HG02798 (cell line): ENCODE measurements at regions not wholly inside any gene's neighbourhood (a gene's known extent, or its start where the extent isn't known, plus 50 kb on each side); places are given as distances from the start of the nearest gene placed in this dataset.

Source experiments
- ATAC-seq: cut with Tn5 transposase; IDR thresholded peaks from one replicate; pipeline ENCODE4 v1.9.1; 2021; ENCODE audit warnings: mild to moderate bottlenecking; ENCODE audit not compliant: unreplicated experiment, poor library complexity

DNA sequence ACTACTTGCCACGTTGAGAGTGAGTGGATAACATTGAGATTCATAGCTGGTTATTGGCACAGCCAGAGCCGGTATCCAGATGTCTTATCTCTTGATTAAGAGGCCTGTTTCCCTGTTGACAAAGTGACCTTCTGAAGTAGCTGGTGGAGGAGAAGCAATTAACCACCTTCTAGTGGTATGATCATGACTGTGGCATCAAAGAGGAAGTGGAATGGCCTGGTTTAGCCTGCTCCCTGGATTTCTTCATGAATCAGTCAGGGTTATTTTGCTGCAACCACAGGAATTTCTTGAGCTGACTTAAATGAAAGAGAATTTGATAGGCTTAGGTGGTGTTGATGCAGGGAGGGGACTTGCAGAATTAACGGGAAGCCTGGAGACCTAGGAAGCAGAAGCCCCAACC, 398.3 kb downstream of the MFSD1 start:
- no peak for ATAC-seq

GRCh38 chr3:159208050-159208449, 406.2 kb downstream of the MFSD1 start:
- no peak for ATAC-seq

GRCh38 chr3:159209459-159209858, 407.6 kb downstream of the MFSD1 start:
- no peak for ATAC-seq

DNA sequence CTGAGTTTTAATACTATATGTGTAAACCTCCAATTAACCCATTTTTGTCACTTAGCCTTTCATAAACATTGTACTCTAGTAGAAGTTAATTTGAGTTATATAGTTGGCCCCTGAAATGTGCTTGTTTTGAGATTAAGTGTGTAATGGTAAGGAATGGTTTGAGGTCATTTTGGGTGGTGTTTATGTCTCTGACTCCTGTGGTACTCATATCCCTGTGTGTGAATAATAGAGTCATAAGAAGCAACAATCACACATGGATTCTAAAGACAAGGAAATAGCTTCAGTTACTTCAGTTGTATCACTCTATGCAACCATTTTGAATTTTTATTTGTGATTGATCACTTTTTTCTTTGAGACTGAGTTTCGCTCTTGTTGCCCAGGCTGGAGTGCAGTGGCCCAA, 408.5 kb downstream of the MFSD1 start:
- ATAC-seq: no peak

DNA sequence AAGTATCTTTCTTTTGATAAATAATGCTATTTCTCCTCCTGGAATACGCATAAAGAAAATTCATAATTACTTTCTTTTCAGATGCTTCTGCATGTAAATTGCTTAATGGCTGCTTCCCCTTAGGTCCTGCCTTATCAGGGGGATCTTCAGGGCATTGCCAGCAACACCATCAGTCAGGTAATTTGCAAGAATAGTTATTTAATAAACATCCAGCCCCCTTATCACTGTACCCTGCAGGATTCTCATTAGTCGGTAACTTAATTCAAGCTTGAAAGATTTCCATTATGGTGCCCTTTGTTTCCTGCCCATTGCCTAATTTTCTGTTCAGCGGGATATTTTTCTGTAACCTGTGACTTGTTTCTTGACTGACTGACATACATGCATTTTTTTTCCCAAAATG, 414.5 kb downstream of the MFSD1 start:
- ATAC-seq: no peak

DNA sequence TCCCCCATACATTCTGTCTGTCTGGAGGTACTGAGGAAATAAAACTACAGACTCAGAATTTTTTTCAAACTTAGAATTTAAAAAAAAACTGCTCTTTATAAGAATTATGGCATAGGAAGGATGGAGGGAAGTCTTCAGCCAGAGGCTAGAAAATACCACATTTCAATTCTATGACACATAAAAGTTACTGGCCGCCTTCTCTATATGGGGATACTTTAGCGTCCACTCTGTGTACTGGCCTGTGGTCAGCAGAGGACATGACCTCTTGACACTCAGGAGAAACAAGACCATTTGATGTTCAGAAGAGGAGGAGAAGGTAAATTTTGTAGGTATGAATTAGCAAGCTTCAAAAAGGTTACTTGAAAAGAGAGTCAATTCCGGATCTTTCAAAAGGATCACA, 417.4 kb downstream of the MFSD1 start:
- no peak for ATAC-seq

DNA sequence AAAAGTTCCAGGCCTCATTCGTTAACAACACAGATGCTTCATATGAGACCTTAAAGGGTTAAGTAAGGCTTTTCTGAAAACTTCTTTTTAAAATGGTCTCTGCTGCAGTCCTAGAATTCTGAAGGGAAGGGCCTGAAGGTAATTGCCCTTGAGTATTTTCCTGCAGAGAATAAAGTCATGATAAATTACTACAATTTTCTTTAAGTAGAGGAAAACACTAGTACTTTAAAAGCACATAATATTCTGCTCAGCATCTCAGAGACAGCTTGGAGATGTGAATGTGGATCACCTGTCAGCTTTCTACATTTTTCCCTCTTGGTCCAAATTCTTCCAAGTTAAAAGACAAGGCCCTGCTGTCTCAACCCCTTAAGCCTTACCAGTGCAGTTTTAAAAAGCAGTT, 419.5 kb downstream of the MFSD1 start:
- no peak for ATAC-seq

DNA sequence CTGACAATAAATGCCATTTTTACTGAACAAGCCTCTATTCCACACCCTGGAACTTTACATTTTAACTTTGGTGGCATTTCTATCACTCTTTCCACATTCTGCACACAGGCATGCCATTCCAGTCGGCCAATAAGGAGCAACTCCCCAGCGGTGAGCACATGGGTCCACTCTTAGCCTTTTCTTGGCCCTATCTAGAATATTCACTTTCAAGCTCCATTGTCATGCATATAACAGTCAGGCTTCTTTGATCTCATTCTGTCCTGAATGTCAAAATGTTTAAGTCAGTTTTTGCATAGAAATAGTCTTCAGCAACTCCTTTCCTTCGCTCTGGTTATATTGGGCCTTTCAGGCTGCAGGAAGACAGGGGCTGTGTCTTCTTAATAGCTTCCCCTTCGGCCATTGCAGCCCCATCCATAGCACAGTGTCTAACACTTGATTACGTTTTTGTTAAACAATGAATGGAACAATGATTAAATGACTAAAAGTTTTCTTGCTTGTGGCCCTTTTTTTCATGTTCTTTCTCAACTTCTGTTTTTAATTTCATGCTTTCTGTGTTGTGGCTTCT, 427.3 kb downstream of the MFSD1 start:
- no peak for ATAC-seq

DNA sequence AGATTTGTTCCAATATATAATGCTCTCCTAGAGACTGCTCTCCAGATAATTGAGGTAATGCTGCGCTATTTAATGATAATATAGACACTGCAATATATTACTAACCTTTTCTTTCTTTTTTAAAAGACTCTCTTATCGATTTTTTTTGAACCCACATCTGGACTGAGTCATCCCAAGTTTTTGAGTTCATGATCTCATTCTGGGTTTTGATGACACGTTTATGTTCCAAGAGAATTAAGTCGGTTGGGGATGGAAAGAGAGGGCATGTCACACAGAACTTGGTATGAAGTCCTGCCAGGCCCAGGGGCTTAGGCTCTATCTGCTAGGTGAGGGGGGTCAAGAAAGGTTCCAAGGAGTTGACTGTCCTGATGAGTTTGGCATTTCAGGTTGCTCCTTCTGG, 431.1 kb downstream of the MFSD1 start:
- ATAC-seq: no peak

GRCh38 chr3:159233734-159234133, 431.9 kb downstream of the MFSD1 start:
- no peak for ATAC-seq

GRCh38 chr3:159234306-159234705, 432.5 kb downstream of the MFSD1 start:
- no peak for ATAC-seq

- no peak for ATAC-seq
Measured at GRCh38 chr3:159236321-159236720, 434.5 kb downstream of the MFSD1 start.

DNA sequence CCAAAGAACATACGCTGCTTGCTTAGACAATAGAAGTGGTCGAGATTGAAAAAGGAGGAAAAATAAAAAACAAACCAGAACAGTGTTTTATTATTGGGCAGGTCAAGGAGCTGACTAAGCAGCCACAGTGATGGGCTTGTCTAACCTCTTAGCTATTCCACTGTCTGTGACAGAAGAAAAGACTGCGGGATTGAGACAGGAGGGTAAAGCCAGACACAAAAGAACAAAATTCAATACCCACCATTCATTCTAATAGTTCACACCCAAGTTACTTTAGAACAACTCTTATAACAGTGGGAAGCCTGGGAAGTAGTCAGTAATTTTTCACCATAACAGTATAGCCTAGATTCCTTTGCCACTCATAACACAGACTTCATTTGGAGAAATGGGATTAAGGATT, 435.4 kb downstream of the MFSD1 start:
- ATAC-seq: no peak

DNA sequence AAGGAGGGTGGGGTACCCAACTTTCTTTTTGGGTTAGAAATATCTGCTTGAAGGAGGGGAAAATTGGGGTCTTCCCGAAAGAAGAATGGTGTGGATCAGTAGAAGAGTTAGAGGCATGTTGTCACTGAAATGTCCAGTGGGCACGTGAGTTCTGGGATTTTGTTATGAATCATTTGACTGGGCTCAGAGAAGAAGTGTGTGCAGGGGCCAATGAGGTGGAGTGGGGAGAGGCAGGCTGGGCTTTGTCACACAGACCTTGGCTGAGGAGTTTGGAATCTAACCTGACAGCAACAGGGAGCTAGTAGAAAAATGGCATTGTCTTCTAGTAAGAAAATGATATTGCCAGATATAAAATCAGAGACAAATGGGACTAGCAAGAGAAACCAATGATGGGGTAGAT, 436.8 kb downstream of the MFSD1 start:
- no peak for ATAC-seq

DNA sequence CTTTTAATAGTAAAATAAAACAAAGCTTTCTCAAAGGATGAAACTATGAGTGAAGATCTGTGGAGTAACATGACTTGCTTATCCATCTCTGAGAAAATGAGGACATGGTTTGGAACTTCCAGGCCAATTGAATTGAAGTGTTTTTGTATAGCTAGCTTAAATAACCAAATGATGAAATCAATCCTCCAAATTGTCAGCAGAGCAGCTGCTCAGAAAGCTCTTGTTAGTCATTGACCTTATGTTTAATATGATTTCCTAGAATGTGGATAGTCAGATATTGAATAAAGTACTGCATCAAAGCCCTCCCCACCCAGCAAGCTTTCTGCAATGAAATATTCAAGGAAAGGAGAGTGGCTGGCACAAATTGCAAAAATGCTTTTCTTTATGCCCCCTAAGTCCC, 437.2 kb downstream of the MFSD1 start:
- no peak for ATAC-seq

- ATAC-seq: no peak
Measured at GRCh38 chr3:159244933-159245332, 443.1 kb downstream of the MFSD1 start.

DNA sequence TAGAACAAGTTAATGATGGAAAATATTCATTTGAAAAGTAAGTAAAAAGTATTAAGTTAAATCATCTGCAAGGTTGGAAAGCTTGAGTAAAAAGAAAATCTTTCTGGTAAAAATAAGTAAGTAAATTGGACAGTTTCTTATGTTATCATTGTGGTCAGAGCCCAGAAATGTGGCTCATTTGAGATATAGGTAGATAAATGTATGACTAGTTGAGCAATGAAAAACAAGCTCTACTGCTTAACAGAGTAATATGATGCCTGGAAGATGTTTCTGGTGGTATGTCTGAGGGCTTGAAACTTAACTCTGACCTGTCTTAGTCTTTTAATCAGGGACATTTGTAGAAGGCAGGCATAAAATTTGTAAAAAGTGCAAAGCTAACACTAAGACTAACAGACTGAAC, 444.0 kb downstream of the MFSD1 start:
- ATAC-seq: no peak

DNA sequence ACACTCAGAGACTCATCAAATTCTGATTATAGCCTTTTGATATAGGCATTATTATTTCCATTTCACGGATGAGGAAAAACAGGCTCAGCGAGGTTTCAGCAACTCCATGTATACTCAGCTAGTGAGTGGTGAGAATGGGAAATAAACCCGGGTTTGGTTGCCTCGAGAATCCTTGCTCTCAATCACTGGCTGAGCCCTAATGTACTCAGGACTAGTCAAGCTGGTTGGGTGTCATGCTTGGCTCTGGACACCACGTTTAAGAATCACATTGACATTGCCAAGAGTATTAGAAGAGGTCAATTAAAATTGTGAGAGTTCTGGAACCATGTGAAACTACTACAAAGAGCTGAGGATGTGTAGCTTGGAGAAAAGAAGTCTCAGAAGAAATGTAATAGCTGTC, 444.5 kb downstream of the MFSD1 start:
- no peak for ATAC-seq

DNA sequence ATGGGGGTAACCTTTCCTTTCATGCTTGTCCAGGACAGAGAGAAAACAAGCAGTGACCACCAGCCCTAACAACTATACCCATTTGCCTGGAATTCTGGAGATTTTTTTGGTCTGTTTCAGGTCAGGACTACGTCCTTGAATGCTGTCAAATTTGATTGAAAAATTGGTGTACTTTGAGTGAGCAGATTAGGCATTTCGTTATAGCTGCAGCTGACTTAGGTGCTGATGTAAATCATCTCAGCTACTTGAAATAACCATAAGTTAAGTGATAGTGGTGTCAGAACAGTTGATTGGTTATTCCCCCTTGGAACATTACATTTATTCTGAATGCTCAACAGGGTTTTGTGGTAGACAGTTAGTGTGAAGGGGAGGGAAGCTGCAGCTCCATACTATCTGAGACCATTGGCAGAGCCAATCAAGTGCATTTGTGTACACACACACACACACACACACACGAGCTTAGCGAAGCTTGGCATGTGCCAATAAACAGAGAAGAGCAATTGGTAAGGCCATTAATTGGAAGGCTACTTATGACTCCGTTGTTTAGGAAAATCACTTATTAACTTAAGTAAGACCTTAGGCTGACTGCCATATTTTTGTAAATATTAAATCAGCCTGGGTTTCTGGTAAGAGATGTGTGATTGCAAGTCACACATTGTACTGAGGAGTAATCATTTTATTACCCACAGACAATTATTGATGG, 447.8 kb downstream of the MFSD1 start:
- no peak for ATAC-seq

GRCh38 chr3:159250961-159251360, 449.1 kb downstream of the MFSD1 start:
- no peak for ATAC-seq

DNA sequence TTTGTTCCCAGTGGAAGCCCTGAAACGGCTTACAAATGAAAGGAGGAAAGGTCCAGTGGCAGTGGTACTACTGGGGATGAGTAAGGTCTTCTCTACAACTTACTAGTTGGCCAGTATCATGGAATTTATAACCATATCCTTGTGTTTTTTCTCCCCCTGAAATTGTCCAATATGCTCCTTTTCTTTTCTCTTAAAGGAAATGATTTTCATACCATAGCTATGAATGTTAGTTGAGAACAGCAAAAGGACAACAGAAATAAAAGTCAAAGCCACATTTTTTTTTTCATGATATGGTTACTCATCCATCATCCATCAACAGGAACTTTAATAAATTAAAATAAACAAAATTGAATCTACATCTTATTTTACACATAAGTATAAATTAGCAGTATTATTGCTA, 450.4 kb downstream of the MFSD1 start:
- no peak for ATAC-seq

DNA sequence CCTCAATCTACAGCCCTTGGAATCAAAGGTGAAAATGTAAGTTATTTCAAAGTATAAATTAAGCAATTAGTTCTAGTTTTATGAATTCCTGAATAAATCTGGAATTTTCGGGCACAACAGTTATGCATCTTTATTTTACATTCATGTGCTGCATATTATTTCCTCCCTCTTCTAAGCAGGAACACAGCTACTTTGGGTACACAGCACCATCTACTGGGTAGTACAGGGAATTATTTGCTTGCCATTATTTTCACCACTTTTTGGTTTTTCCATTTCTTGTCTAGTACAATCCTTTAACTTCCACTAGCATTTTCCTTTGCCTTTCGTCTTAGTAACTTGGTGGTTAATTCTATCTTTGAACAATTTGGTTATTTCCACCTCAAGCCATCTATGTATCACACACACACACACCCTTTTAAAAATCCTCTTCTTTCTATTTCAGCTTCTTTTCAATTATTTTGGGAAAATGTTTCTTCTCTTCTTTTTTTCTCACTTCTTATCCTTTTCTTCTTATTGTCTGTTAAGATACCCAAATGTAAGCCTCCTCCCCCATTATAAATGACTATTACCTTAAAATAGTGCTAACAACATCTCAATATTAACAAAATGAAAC, 451.0 kb downstream of the MFSD1 start:
- ATAC-seq: no peak
